BLaER1 (cell line): ENCODE measurements at regions not wholly inside any gene's neighbourhood (a gene's known extent, or its start where the extent isn't known, plus 50 kb on each side); places are given as distances from the start of the nearest gene placed in this dataset.

Experiments used
- H3K27ac ChIP-seq: shearing (Covaris generic); formaldehyde crosslinking; 2 replicates; pipeline ENCODE4 v1.8.1; 2022
- H3K27me3 ChIP-seq: shearing (Covaris generic); formaldehyde crosslinking; 2 replicates; pipeline ENCODE4 v1.8.1; 2022
- H3K36me3 ChIP-seq: shearing (Covaris generic); formaldehyde crosslinking; 2 replicates; pipeline ENCODE4 v1.8.1; 2022
- H3K4me1 ChIP-seq: shearing (Covaris generic); formaldehyde crosslinking; 2 replicates; pipeline ENCODE4 v1.8.1; 2022
- H3K4me2 ChIP-seq: shearing (Covaris generic); formaldehyde crosslinking; 2 replicates; pipeline ENCODE4 v1.8.1; 2022
- H3K4me3 ChIP-seq: shearing (Covaris generic); formaldehyde crosslinking; 2 replicates; pipeline ENCODE4 v1.8.1; 2022
- H3K9ac ChIP-seq: shearing (Covaris generic); formaldehyde crosslinking; 2 replicates; pipeline ENCODE4 v1.8.1; 2022
- H3K9me3 ChIP-seq: shearing (Covaris generic); formaldehyde crosslinking; 2 replicates; pipeline ENCODE4 v1.8.1; 2022
- H4K20me1 ChIP-seq: shearing (Covaris generic); formaldehyde crosslinking; 2 replicates; pipeline ENCODE4 v1.8.1; 2022
- Cebpa-rat ChIP-seq: shearing (Covaris generic); IDR thresholded peaks from 2 replicates; pipeline ENCODE4 v1.8.1; 2022

DNA sequence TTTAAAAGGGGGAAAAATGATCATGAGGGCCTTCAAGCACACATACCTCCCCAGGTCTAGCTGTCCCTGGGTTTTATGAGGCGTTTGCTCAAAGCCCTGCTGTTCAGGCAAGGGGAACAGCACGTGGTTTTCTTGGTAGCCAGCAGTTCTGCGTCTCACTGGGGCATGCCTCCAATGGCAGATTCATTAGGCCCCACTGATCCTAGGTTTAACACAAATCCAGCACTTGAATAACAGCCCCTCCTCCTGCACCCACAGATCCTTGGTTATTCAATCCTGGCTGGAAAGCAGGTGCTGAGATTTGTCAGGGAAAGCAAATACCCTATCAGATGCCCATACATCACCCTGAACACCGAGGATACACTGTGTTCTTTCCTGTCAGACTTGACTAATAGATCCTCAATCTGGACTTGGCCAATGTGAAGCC lies 106.4 kb downstream of the ZC3H11B start:
- no peaks in the 10 kb centered on the region for H3K27me3 ChIP-seq
- no peak for TF ChIP-seq Cebpa-rat
- H3K4me1 ChIP-seq = peaks cover 4% of the 10 kb centered on the region; the same call in 1 of the 2 replicates
- no peak overlapping the region for H3K4me3 ChIP-seq
- no peaks in the 10 kb centered on the region for H3K36me3 ChIP-seq
- no peak overlapping the region for H3K27ac ChIP-seq
- H3K4me2 ChIP-seq = no peak overlapping the region
- no peaks in the 10 kb centered on the region for H3K9me3 ChIP-seq
- H4K20me1 ChIP-seq = no peaks in the 10 kb centered on the region
- no peak overlapping the region for H3K9ac ChIP-seq

GRCh38 chr1:219505886-219506285 lies 107.0 kb downstream of the ZC3H11B start:
- H3K4me3 ChIP-seq = no peak overlapping the region
- no peak overlapping the region for H3K9ac ChIP-seq
- H3K27ac ChIP-seq = no peak overlapping the region
- TF ChIP-seq Cebpa-rat = no peak
- H3K9me3 ChIP-seq = no peaks in the 10 kb centered on the region
- H3K4me1 ChIP-seq = peaks cover 4% of the 10 kb centered on the region; the same call in 1 of the 2 replicates
- H3K4me2 ChIP-seq = no peak overlapping the region
- no peaks in the 10 kb centered on the region for H4K20me1 ChIP-seq
- no peaks in the 10 kb centered on the region for H3K27me3 ChIP-seq
- H3K36me3 ChIP-seq = no peaks in the 10 kb centered on the region

GRCh38 chr1:219503604-219504003 lies 109.3 kb downstream of the ZC3H11B start:
- Histone ChIP-seq H3K9me3 (no peaks in the 10 kb centered on the region), H3K27ac (no peak overlapping the region), H3K36me3 (no peaks in the 10 kb centered on the region), H3K4me3 (no peak overlapping the region), H4K20me1 (no peaks in the 10 kb centered on the region), H3K27me3 (no peaks in the 10 kb centered on the region), H3K4me1 (peaks cover 4% of the 10 kb centered on the region; the same call in 1 of the 2 replicates), H3K4me2 (no peak overlapping the region), H3K9ac (no peak overlapping the region)
- no peak for TF ChIP-seq Cebpa-rat

GRCh38 chr1:219500327-219500897 lies 112.5 kb downstream of the ZC3H11B start:
- TF ChIP-seq Cebpa-rat = no peak

DNA sequence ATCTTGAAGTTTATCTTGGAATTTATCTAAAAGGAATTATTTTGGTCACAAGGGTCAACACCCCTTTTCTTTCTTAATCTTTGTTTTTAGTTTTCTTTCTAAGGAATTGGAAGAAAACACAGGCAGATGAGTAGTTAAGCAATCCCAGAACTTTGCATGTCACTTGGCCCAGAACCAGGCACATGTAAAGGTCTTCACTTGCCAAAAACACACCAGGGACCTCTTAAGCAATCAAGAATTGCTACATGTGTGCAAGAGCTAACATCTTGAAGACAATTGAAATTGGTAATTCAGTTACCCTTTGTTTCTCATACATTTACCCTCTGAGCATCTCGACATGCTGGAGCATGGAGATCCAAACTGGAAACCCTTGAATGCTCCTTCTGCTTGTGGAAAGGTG lies 114.2 kb downstream of the ZC3H11B start:
- Histone ChIP-seq H3K4me1 (no peaks in the 10 kb centered on the region), H3K9me3 (no peaks in the 10 kb centered on the region), H3K27ac (no peak overlapping the region), H4K20me1 (no peaks in the 10 kb centered on the region), H3K9ac (no peak overlapping the region), H3K36me3 (no peaks in the 10 kb centered on the region), H3K4me3 (no peak overlapping the region), H3K4me2 (no peak overlapping the region), H3K27me3 (no peaks in the 10 kb centered on the region)
- no peak for TF ChIP-seq Cebpa-rat

More at GRCh38 chr1:219500327-219500897, 112.5 kb downstream of the ZC3H11B start:
- Histone ChIP-seq H3K4me1 (no peaks in the 10 kb centered on the region), H3K4me2 (no peak overlapping the region), H3K9me3 (no peaks in the 10 kb centered on the region), H3K4me3 (no peak overlapping the region), H3K9ac (no peak overlapping the region), H3K36me3 (no peaks in the 10 kb centered on the region), H4K20me1 (no peaks in the 10 kb centered on the region), H3K27me3 (no peaks in the 10 kb centered on the region), H3K27ac (no peak overlapping the region)

DNA sequence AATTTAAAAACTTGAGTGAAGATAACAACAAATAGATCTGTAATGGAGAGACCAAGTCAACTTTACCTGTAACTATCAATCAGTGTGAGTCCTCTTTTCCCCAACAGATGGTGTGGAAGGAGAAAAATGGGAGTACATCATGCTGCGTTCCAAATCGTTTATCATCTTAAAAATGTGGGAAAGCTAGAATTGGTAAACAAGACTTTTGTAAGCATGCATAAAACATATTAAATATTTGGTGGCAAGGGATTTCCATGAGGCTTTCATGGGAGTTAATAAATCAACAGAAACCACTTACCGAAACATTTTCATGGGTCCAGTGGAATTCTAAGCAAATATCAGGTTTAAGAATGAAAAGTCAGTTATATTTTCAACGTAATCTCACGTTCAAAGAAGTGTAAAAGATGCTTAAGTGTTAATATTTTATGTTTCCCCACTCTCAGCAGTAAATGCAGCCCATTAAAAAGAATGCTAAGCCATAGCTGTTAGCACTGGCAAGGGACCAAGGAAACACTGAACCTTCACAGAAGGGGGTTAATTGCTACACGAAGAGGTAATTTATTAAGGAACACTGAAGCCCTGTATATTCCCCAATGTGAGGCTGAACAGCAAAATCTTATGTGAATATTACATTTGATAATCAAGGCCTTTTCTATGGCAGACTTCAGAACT lies 117.0 kb downstream of the ZC3H11B start:
- no peak for TF ChIP-seq Cebpa-rat
- Histone ChIP-seq H3K9ac (no peak overlapping the region), H3K27ac (no peak overlapping the region), H3K27me3 (no peaks in the 10 kb centered on the region), H3K4me2 (no peak overlapping the region), H3K4me3 (no peak overlapping the region), H3K36me3 (no peaks in the 10 kb centered on the region), H4K20me1 (no peaks in the 10 kb centered on the region), H3K9me3 (no peaks in the 10 kb centered on the region), H3K4me1 (no peaks in the 10 kb centered on the region)

DNA sequence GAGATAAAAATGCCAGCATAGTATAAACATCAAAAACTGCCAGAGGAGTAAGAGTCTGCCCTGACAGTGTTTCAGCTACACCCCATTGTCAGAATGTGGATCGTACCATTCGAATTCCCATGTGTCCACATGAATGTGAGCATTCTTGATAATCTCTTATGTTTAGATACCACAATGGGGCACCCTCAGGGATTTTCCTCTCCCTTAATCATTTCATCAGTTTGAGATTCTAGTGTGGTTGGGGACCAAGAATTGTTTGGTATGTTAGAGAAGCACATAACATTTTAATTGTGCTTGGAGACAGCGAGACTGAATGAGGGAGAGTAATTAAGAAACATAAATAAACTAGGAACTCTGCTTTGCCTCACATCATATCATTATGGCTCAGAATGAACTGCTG lies 120.2 kb downstream of the ZC3H11B start:
- no peak overlapping the region for H3K4me3 ChIP-seq
- no peaks in the 10 kb centered on the region for H3K36me3 ChIP-seq
- H3K4me2 ChIP-seq = no peak overlapping the region
- H3K27me3 ChIP-seq = no peaks in the 10 kb centered on the region
- no peak overlapping the region for H3K27ac ChIP-seq
- no peaks in the 10 kb centered on the region for H3K4me1 ChIP-seq
- TF ChIP-seq Cebpa-rat = no peak
- no peaks in the 10 kb centered on the region for H4K20me1 ChIP-seq
- H3K9ac ChIP-seq = no peak overlapping the region
- no peaks in the 10 kb centered on the region for H3K9me3 ChIP-seq

- H3K27ac ChIP-seq = no peak overlapping the region
- no peaks in the 10 kb centered on the region for H4K20me1 ChIP-seq
- H3K4me3 ChIP-seq = no peak overlapping the region
- no peaks in the 10 kb centered on the region for H3K36me3 ChIP-seq
- H3K9ac ChIP-seq = no peak overlapping the region
- H3K9me3 ChIP-seq = no peaks in the 10 kb centered on the region
- H3K4me1 ChIP-seq = no peaks in the 10 kb centered on the region
- H3K27me3 ChIP-seq = no peaks in the 10 kb centered on the region
- no peak for TF ChIP-seq Cebpa-rat
- H3K4me2 ChIP-seq = no peak overlapping the region
Measured at GRCh38 chr1:219490566-219490965, 122.3 kb downstream of the ZC3H11B start.

- Histone ChIP-seq H3K9me3 (no peaks in the 10 kb centered on the region), H3K4me1 (no peaks in the 10 kb centered on the region), H3K9ac (no peak overlapping the region), H3K36me3 (no peaks in the 10 kb centered on the region), H4K20me1 (no peaks in the 10 kb centered on the region), H3K4me2 (no peak overlapping the region), H3K27me3 (no peaks in the 10 kb centered on the region), H3K27ac (no peak overlapping the region), H3K4me3 (no peak overlapping the region)
- TF ChIP-seq Cebpa-rat = no peak
Measured at GRCh38 chr1:219489636-219490035, 123.3 kb downstream of the ZC3H11B start.

- Histone ChIP-seq H4K20me1 (no peaks in the 10 kb centered on the region), H3K27me3 (no peaks in the 10 kb centered on the region)
- no peak for TF ChIP-seq Cebpa-rat
Measured at GRCh38 chr1:219488275-219488674, 124.6 kb downstream of the ZC3H11B start.

More at GRCh38 chr1:219488275-219488674, 124.6 kb downstream of the ZC3H11B start:
- Histone ChIP-seq H3K4me1 (no peaks in the 10 kb centered on the region), H3K9ac (no peak overlapping the region), H3K4me3 (no peak overlapping the region), H3K4me2 (no peak overlapping the region), H3K9me3 (no peaks in the 10 kb centered on the region), H3K27ac (no peak overlapping the region), H3K36me3 (no peaks in the 10 kb centered on the region)
